ENCODE measurements at regions not wholly inside any gene's neighbourhood (a gene's known extent, or its start where the extent isn't known, plus 50 kb on each side); places are given as distances from the start of the nearest gene placed in this dataset.

DNA sequence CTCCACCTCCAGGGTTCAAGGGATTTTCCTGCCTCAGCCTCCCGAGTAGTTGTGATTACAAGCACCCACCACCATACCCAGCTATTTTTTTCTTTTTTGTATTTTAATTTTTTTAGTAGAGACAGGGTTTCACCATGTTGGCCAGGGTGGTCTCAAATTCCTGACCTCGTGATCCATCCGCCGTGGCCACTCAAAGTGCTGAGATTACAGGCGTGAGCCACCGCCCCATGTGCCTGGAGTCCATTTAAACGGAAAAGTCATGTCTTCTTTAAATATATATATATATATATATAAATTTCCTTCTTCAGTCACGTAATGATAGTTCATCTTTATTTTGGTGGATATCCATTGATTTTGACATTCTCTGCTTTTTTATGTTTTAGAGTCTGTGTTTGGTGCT lies 264.0 kb upstream of the PITX2 start:
- TF ChIP-seq, protein P1, sequence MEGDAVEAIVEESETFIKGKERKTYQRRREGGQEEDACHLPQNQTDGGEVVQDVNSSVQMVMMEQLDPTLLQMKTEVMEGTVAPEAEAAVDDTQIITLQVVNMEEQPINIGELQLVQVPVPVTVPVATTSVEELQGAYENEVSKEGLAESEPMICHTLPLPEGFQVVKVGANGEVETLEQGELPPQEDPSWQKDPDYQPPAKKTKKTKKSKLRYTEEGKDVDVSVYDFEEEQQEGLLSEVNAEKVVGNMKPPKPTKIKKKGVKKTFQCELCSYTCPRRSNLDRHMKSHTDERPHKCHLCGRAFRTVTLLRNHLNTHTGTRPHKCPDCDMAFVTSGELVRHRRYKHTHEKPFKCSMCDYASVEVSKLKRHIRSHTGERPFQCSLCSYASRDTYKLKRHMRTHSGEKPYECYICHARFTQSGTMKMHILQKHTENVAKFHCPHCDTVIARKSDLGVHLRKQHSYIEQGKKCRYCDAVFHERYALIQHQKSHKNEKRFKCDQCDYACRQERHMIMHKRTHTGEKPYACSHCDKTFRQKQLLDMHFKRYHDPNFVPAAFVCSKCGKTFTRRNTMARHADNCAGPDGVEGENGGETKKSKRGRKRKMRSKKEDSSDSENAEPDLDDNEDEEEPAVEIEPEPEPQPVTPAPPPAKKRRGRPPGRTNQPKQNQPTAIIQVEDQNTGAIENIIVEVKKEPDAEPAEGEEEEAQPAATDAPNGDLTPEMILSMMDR (conservative IDR thresholded peaks at IDR 0.05; ENCODE audit: low read depth, low read length) = no peak
- no peak overlapping the region for H3K4me3 ChIP-seq (ENCODE audit: low read depth, low read length)
- no peak for DNase-seq (ENCODE audit: low read depth)

GRCh38 chr4:110897784-110898183 lies 274.9 kb upstream of the PITX2 start:
- no peak overlapping the region for H3K4me3 ChIP-seq (ENCODE audit: low read depth, low read length)
- DNase-seq (ENCODE audit: low read depth) = no peak
- TF ChIP-seq, protein P1 (conservative IDR thresholded peaks at IDR 0.05; ENCODE audit: low read depth, low read length) = no peak

GRCh38 chr4:110898290-110898689 lies 275.4 kb upstream of the PITX2 start:
- H3K4me3 ChIP-seq (ENCODE audit: low read depth, low read length) = no peak overlapping the region
- no peak for DNase-seq (ENCODE audit: low read depth)
- TF ChIP-seq, protein P1 (conservative IDR thresholded peaks at IDR 0.05; ENCODE audit: low read depth, low read length) = no peak

DNA sequence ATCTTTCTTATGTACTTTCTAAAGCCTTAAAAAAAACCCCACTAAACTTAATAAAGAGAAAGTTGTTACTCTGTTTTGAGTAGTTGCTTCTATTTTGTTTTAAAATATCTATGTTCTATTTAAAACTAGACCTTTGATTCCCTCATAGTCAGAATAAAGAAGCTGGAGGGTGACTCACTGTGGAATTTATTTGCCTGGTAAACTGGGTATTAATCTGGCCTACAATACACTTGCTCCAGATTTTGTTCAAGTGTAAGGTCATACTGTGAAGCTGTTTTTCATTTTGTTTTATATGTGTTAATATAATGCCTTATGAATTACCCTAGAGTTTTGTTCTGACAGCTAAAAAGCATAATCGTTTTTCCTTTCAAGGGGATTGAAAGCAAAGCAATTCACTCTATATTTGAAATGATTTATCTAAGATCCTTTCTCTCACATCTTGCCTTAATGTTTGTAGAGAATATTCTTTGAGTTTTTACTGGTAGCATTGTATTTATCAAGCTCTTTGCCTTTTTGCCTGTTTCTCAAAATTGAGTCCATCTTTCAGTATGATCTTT lies 277.4 kb upstream of the PITX2 start:
- no peak overlapping the region for H3K4me3 ChIP-seq (ENCODE audit: low read depth, low read length)
- DNase-seq (ENCODE audit: low read depth) = peak; percentile 6
- TF ChIP-seq, protein P1 (conservative IDR thresholded peaks at IDR 0.05; ENCODE audit: low read depth, low read length) = no peak

GRCh38 chr4:110902500-110902899 lies 279.6 kb upstream of the PITX2 start:
- TF ChIP-seq, protein P1 (conservative IDR thresholded peaks at IDR 0.05; ENCODE audit: low read depth, low read length) = no peak
- no peak for DNase-seq (ENCODE audit: low read depth)
- no peak overlapping the region for H3K4me3 ChIP-seq (ENCODE audit: low read depth, low read length)

GRCh38 chr4:110904435-110905065 lies 281.7 kb upstream of the PITX2 start:
- no peak overlapping the region for H3K4me3 ChIP-seq (ENCODE audit: low read depth, low read length)

More at GRCh38 chr4:110904435-110905065, 281.7 kb upstream of the PITX2 start:
- TF ChIP-seq, protein P1 (conservative IDR thresholded peaks at IDR 0.05; ENCODE audit: low read depth, low read length) = no peak
- no peak for DNase-seq (ENCODE audit: low read depth)
